GM21423 (cell line): ENCODE measurements at regions not wholly inside any gene's neighbourhood (a gene's known extent, or its start where the extent isn't known, plus 50 kb on each side); places are given as distances from the start of the nearest gene placed in this dataset.

Experiments used
- ATAC-seq: cut with Tn5 transposase; IDR thresholded peaks from one replicate; pipeline ENCODE4 v1.9.1; 2021; ENCODE audit warnings: mild to moderate bottlenecking, moderate library complexity; ENCODE audit not compliant: unreplicated experiment

DNA sequence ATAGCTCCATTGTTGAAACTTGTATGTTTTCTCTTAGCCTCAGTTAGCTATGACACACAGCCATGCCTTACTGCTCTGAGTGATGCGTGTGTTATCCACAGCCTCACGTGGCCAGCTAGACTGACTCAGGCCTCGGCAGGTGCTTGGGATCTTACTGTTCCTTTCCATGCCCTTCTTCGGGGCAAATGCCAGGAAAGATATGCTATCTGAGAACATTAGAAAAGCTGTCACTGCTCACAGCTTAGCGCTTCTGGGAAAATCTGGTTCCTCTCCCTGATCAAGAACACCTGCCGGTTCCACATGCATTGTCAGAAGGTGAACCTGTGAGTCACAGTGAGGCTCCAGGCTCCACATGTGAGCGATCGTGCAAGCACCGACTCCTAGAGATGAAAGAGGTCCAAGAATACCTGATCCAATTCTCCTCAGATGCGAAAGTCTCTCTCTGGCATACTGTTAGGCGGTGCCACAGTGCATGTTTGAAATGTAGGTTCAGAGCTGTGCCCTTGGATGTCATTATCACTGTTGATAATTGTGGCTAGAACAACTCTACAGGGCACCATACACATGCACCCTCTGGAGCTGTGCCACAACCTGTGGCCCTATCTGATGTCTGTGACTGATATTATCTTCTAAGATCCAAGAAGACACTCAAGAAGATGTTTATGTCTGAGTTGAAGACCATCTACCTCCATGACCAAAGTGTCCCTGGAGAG, 247.8 kb upstream of the IGFBP3 start:
- ATAC-seq: no peak

DNA sequence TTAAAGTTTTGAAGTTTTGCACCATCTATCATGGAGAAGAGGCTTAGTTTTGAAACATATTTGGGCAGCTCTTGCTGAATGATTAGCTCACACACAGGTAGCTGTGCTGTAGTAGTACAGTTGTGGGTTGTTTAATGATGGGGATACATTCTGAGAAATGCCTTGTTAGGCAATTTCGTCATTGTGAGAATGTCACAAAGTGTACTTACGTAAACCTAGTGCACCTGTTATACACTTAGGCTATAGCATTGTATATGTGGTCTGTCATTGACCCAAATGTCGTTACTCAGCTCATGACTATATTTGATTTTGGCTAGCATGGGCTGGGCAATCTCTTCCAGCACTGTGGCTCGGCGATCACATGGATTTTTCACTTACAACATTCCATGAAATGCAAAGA, 247.2 kb upstream of the IGFBP3 start:
- ATAC-seq: no peak

DNA sequence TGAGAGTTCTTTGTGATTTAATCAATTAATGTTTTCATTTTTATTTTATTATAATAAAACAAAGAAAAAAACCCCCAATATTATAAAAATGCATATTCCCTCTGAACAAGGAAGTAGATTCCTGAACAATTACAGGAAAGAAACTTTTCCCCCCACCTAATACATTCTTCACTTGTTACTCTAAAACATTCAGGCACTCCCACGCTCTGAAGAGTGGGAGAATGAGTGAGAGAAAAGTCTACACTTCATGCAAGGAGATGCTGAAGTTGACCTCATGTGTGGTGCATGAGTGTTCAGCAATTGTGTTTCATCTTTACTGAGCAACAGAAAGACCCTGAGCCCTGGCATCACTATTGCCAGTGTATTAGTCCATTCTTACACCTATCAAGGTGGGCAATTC, 244.2 kb upstream of the IGFBP3 start:
- no peak for ATAC-seq

DNA sequence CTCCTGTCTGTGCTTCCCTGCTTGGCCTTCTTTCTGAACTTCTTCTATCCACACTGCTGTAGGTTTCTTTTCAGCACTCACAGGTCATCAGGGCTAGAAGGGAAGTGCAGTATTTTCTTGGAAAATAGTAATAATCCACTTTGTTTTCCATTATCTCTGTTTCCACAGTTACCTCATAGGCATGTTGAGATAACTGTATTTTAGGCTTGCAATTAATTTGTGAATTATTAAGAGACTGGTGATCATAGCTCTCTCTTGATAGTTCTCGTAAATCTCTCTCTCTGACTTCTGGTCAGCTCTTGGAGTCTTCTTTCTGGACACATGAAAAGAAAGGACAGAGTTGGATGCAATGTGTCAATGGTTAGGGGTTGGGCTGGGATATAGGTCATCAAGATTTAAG, 243.6 kb upstream of the IGFBP3 start:
- no peak for ATAC-seq

DNA sequence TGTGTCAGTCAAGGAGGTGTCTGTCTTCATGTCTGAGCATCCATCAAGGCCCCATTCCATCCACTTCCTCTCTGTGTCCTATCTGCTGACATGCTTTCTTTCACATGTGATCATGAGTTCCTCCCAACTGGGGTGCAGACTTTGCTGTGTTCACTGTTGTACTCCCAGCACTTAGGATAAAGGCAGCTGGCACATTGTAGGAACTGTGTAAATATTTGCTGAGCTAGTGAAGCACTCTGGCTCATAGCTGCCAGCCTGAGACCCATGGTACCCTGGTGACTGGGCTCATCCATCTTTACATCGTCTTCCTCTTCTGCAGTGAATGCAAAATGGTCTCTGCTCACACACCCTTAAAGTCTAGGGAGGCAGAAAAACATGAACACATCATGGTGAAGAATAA, 242.2 kb upstream of the IGFBP3 start:
- ATAC-seq: no peak

DNA sequence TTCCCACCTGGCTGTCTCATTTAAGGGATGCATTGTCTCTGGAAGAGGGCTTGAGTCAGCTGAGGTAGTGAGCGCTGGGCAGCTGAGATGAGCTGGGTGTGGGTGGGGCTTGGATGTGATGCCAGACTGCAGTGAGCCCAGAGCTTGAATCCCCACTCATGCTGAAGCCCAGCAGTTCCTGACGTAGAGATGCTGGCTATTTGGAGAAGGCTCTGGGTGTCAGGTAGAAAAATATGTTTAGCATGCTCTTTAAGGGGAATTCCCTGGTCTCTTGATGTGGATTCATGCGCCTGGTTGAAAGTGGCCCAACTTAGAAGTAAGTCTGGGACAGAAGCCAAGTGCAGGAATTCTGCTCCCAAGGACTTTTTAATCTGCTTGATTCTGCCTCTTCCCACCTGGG, 241.5 kb upstream of the IGFBP3 start:
- no peak for ATAC-seq

DNA sequence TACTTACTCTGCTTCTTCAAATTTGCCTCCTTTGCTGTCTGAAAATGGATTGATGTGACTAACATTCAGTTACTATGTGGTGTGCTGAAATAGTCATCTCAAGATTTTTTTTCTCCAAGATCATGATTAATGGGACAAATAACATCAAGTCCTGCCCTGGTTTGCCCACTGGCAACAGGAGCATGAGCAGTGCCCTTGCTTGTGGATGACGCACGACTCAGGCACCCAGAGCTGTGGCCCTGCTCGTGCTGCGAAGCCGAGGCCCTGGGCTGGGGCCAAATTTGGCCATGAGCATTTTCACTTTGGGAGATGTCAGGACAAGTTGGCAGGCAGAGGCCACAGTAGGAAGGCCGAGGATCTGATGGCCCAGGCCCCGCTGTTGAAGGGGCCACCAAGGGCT, 239.8 kb upstream of the IGFBP3 start:
- ATAC-seq: no peak

DNA sequence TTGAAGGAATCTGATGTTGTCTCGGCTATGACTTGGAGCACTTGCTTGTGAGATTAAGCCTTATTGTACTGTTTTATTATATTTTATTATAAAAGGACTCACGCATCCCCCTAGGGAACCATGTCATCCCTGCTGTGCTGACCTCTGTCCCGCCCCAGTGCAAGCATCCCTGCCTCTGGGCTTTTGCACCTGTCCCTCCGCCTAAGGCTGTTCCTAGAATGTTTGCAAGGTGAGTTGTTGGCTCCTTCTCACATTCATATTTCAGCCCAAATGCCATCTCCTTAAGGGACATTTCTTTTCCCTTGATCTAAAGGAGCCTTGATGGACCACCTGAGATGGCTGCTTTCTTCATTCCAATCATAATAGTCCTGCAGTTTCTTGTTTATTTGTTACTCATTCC, 236.9 kb upstream of the IGFBP3 start:
- no peak for ATAC-seq

DNA sequence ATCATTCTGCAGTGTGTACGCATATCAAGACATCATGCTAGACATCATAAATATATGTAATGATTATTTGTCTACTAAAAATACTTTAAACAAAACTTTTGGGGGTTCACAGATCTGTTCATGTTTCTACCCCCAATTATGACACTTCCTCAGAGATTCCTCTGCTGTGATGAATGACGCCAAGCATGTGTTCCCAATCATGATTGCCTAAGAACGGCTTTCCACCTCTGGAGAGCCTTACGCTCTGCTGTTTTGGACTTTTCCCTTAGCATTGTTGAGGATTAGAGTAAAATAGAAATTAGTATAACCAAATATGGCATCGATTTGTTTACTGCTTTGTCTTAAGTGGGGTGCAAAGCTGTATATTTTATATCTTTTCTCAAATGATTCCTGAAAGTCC, 236.3 kb upstream of the IGFBP3 start:
- ATAC-seq: no peak

DNA sequence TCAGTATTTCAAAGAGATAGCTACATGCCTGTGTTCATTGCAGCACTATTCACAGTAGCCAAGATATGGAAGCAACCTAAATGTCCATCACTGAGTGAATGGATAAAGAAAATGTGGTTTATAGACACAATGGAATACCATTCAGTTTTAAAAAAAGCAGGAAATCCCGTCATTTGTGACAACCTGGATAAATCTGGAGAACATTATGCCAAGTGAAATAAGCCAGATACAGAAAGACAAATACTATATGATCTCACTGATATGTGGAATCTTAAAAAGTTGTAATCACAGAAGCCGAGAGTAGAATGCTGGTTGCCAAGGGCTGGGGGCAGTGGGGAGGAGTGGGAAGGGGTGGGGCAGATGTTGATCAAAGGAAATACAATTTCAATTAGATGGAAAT, 235.8 kb upstream of the IGFBP3 start:
- no peak for ATAC-seq

DNA sequence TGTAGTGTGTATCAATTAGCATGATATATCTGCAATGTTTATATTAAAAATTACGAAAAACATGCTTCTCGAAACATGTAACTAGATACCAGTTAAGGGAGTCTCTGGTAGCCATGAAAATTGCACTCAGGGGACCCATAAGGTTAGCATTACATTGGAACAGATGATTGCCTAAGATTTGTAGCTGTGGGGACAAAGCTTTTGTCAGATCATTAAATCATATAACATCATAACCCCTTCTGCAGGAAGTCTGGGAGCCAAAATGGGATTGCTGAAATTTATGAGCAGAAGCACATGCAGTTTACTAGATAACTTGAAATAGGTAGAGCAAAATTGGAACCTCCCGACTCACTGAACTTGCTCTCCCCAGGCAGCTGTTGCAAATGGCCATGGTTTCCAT, 235.0 kb upstream of the IGFBP3 start:
- ATAC-seq: no peak

DNA sequence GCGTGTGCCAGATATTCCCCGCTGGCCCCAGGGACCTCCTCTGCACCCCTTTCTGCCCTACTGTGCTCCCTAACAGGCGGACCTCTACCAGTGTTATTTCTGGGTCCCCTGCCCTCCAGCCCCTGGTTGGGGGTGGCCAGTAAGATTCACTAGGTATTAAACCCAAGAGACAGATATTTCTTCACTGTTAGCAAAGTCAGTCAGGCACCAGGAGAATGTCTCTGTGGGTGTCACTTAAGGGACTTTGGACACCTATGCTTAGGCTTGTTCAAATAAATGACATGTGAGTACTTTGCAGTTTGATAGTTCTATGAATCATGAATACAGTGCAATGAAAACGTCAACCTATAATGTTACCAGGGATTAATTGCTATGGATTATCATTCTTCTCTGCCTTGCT, 234.3 kb upstream of the IGFBP3 start:
- no peak for ATAC-seq

DNA sequence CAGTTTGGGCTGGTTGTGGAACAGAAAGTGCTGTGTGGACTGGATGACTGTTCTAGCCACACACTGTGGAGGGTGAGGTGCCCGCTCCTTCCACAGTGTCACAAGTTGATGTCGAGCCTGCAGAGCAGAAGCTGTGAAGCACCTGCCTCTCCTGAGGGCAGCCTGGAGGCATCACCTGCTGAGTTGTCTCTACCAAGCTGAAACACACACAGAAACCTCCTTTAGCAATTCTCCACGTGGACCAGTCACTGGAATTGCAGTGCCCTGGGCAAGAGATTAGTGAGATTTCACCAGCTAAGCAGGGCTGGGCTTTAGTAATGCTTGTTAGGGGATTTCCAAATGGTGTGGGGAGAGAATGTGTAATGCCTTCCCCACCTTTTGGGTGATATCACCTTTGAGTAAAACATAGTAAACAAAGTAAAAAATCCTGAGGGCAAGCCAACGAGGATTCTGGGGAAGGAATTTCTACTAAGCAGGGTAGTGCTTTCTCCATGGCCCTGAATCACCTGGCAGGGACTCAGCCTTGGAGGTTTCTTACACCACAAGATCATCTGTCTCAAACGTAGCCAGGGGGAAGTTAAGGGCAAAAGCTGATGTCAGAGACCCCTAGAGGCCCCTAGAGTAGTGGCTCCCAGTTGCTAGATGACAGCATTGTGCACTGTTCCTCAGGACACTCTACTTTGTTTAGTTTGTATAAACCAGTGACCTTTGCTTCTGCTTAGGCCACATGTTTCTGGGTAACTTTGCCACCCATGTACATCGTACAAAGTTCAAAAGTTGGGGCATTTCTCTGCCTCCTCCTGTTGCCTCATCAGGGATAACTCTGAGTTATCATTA, 233.1 kb upstream of the IGFBP3 start:
- no peak for ATAC-seq

DNA sequence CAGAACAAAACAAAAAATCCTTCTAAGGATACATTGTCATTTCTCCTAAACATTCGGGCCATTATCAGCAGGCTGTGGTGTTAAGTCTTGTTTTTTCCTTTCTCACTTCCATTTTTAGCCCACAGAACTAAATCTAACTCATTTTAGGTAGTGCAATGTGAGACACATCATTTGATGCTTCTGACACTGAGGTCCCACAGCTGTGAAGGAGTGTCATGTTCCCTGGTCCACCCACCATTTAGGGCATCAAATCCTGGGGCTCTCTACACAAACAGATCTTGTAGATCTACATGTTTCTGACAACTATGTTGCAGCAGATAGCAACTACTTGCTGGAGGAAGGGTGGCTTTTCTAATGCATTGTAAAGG, 232.5 kb upstream of the IGFBP3 start:
- ATAC-seq: no peak

DNA sequence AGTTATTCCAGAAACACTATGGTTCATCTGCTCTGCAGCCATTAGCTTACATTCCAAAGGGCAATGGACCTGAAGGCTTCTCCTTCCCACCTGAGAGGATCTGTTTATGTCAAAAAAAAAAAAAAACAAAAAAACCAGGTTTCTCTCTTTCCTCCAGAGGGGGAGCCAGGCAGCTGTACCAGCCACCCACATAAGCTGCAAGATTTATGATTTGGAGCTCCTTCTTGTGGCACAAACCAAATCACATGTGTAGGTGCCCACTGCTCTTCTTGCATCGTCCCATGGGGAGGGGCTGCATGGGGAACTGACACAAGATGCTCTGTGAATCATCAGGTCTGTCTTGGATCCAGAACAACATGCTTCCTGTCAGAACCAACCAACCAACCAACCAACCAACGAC, 231.6 kb upstream of the IGFBP3 start:
- no peak for ATAC-seq

DNA sequence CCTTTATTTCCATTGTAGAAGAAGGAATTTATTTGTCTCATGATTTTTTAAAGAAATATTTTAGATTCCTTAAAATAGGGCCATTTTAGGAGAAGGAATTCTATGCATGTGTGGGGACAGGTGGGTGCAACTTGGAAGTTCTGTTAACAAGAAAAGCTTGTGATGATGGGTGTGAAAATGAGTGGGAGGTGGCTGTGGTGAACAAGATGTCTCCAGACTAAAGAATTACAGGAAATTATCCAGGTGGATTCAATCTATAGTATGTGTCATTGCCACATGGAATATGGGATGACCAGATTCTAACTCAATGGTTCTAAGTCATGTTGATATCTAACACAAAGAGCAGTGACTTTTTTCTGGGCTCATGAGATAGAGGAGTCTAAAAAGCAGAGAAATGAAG, 229.6 kb upstream of the IGFBP3 start:
- ATAC-seq: no peak

DNA sequence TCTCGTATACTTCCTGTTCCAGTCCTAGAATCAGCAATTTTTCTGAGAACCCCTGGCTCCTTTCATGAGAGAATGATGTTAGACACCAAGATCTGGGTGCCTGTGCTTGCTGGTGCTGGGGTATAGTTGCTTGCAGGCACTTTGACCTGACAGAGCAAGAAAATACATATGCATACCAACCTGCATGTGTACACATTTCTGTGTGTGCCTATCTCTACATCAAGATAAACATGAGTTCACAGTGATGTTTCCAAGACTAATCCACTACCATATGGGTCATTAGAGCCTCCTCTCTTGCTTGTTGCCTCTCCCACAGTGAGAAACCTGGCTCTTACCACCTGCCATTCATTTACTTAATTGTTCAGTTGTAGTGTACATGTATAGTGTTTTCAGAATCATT, 229.1 kb upstream of the IGFBP3 start:
- no peak for ATAC-seq

DNA sequence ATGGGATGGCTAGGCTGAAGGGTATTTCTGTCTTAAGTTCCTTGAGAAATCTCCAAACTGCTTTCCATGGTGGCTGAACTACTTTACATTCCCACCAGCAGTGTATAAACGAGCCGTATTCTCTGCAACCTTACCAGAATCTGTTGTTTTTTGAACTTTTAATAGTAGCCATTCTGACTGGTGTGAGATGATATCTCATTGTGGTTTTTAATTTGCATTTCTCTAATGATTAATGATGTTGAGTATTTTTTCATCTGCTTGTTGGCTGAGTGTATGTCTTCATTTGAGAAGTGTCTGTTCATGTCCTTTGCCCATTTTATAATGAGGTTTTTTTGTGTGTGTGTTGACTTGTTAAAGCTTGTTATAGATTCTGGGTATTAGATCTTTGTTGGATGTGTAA, 226.8 kb upstream of the IGFBP3 start:
- ATAC-seq: no peak

DNA sequence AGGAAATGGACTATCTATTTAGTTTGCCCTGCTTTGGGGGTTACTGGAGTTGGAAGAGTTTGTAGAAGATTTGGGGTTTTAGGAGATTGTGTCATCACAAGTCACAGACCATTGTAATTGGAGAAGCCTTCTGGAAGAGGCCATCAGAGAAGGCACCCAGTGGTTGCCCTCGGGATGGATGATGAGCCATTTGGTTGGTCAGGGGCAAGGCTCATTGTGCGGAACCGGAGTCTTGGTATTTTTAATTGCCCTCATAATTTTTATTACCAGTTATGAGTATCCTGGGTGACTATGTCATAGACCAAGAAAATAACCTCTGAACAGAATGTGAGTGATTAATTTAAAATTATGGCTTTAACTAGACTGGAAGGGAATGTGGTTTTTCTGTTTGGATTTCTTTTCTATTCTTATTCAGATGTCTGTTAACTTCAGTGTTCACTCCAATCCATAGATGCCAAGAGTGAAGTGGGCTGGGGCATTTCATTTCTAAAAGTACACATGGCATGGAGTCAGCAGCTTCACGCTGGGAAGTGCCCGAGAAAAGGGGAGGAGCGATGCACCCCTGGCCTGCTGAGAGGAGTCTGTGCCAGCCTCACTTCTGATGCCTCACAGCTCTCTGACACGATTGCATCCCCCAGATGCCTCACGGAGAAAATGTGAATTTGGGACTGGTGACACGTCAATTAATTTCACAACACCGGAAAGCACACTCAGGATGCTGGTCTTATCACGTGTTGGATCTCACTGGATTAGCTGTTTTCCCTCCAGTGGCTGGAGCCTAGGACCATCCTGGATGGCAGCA, 225.6 kb upstream of the IGFBP3 start:
- ATAC-seq: no peak

DNA sequence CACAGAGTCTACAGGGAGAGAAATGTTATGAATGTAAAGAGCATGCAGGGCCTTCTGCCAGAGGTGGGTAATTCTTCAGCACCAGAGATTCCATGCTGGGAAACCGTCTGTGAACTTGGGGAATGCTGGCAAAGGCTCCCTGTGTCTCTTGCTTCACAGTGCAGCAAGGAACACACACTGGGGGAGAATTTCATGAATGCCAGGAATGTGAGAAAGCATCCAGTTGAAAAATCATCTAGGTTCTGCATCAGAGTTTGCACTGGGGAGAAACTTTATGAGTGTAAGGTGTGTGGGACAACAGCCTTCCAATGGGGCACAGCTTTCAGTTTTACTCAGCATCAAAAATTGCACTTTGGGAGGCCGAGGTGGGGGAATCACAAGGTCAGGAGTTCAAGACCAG, 224.3 kb upstream of the IGFBP3 start:
- ATAC-seq: no peak

DNA sequence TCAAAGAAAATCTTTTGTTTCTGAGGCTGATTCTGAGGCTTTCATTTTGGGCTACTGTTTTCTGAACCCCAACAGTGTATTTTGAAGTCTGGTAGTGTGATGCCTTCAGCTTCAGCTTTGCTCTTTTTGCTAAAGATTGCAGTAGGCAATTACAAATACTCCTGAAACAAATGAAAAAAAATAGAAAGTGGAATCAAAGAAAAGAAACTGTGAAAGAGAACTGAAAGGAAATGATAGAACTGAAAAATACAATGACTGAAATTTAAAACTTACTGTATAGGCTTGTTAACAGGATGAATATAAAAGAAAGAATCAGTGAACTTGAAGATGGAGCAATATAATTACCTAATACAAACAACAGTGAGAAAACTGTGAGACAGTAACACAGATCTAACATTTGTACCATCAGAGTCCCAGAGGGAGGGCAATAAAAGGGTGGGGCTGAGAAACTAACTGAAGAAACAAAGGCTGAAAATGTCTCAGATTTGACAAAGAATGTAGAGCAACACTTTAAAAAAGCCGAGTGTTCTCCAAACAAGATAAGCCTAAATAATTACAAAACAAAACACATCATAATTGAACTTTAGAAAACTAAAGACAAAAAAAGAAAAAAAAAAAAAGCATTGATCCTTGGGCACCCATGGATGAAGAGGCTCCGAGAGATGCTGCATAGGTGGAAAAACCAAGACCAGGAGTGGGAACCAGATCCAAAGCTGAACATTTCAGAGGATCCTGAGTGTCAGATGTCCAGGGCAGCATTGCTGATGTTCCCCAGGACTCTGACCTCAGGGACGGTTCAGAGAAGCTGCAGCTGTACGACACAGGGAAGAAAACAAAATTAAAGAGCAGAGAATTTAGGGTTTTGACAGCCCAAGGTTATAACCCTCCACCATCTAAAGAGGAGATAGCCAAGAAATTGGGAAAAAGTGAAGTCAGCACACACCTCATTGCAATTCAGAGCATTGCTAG, 223.2 kb upstream of the IGFBP3 start:
- no peak for ATAC-seq
